ENCODE measurements at regions not wholly inside any gene's neighbourhood (a gene's known extent, or its start where the extent isn't known, plus 50 kb on each side); places are given as distances from the start of the nearest gene placed in this dataset.

DNA sequence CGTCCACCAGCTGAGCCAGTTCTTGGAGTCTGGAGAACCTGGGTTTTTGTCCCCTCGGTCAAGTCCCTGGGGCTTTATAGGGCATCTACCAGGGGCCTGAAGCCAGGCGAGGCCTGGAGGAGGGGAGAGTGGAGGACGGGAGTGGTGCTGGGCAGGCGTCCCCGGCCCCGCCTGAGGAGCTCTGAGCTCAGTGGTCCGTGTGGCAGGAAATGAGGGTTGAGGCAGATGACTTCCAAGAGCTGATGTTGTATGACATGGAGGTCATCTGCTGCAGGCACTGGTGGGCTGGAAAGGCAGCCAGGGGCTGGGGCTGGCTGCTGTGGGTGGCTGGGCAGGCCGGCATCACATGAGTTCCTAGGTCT lies 118.5 kb upstream of the HS6ST1 start:
- H3K4me3 ChIP-seq (replicated peaks in 1 of 3; ENCODE audit: insufficient read depth in 1 of 3, low read depth in 2 of 3, low read length in 3 of 3): no peak overlapping the region
- POLR2A ChIA-PET: no interaction called here
- H3K9ac ChIP-seq (ENCODE audit: insufficient read depth, low read depth, low read length): no peak overlapping the region
- H3K36me3 ChIP-seq (replicated peaks in 1 of 2; ENCODE audit: control insufficient read depth in 1 of 2, insufficient read depth in 2 of 2, low read length in 2 of 2): no peaks in the 10 kb centered on the region
- no peaks in the 10 kb centered on the region for H3K79me2 ChIP-seq (ENCODE audit: insufficient read depth, low read length)
- no peak for TF ChIP-seq ZNF564 (CRISPR knock-in tag; IDR thresholded peaks at IDR 0.05)
- no peak for TF ChIP-seq ZNF816 (CRISPR knock-in tag; IDR thresholded peaks at IDR 0.05; ENCODE audit: borderline replicate concordance)
- TF ChIP-seq CREM (IDR thresholded peaks at IDR 0.05): no peak
- no peak for TF ChIP-seq CREM (CRISPR knock-in tag; IDR thresholded peaks at IDR 0.05)
- TF ChIP-seq, protein P1, sequence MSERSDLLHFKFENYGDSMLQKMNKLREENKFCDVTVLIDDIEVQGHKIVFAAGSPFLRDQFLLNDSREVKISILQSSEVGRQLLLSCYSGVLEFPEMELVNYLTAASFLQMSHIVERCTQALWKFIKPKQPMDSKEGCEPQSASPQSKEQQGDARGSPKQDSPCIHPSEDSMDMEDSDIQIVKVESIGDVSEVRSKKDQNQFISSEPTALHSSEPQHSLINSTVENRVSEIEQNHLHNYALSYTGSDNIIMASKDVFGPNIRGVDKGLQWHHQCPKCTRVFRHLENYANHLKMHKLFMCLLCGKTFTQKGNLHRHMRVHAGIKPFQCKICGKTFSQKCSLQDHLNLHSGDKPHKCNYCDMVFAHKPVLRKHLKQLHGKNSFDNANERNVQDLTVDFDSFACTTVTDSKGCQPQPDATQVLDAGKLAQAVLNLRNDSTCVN (CRISPR knock-in tag; IDR thresholded peaks at IDR 0.05; ENCODE audit: borderline replicate concordance): no peak
- no peak for TF ChIP-seq HNRNPH1 (optimal IDR thresholded peaks at IDR 0.05; ENCODE audit: low read depth, low read length)
- H2AFZ ChIP-seq (ENCODE audit: low read length): no peak overlapping the region
- H3K4me2 ChIP-seq (ENCODE audit: low read depth, low read length): no peak overlapping the region
- CTCF ChIA-PET (ENCODE audit: low intra/inter-chr PET ratio, low total read pairs): no interaction called here
- no TSS peak for BruUV-seq (replicated peaks)
- in situ Hi-C loops (cut with HindIII; ENCODE audit: extremely low pct_ligation_motif_present, low pct_unique_long_range_greater_than_20kb): no loop called here
- peaks cover 9% of the 10 kb centered on the region for H3K4me1 ChIP-seq (ENCODE audit: insufficient read depth, low read length)
- DNase-seq (ENCODE audit: low spot score) (no peak), ATAC-seq (no peak), FAIRE-seq (no peak)
- intact Hi-C loops (cut with micrococcal nuclease; ENCODE audit: unreplicated experiment): no loop called here
- no peak overlapping the region for H3K27ac ChIP-seq (ENCODE audit: extremely low read length, insufficient read depth, low read length)
- no peaks in the 10 kb centered on the region for H4K20me1 ChIP-seq (ENCODE audit: insufficient read depth, low read length)
- no peaks in the 10 kb centered on the region for H3K9me3 ChIP-seq (ENCODE audit: low read length)
- 42% methylated on average over 8 of the region's 9 CpGs for WGBS (ENCODE audit: low lambda C conversion rate)
- no peaks in the 10 kb centered on the region for H3K27me3 ChIP-seq (ENCODE audit: control insufficient read depth in 1 of 2, insufficient read depth in 2 of 2, low read length in 2 of 2)

DNA sequence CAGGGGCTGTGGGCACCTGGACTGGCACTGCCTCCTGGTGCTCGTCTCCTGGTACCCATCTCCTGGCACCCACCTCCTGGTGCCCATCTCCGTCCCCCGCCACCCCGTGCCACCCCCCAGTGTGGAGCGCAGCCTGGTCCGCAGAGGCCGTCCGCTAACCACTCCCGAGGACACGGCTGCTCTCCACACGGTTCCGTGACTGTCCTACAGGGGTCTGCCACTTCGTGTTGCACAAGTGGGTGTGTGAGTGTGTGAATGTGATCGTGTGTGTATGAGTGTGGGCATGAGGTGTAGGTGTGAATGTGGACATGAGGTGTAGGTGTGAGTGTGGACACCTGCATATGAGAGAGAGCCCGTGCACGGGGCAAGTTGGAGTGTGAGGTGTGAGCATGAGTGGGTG lies 119.4 kb upstream of the HS6ST1 start:
- ATAC-seq: no peak
- ChIA-PET CTCF (ENCODE audit: low intra/inter-chr PET ratio, low total read pairs) (no interaction called here), POLR2A (no interaction called here)
- Histone ChIP-seq H3K9me3 (ENCODE audit: low read length) (no peaks in the 10 kb centered on the region), H3K27ac (ENCODE audit: extremely low read length, insufficient read depth, low read length) (no peak overlapping the region), H4K20me1 (ENCODE audit: insufficient read depth, low read length) (no peaks in the 10 kb centered on the region), H3K27me3 (ENCODE audit: control insufficient read depth in 1 of 2, insufficient read depth in 2 of 2, low read length in 2 of 2) (no peaks in the 10 kb centered on the region), H2AFZ (ENCODE audit: low read length) (no peak overlapping the region), H3K4me3 (replicated peaks in 1 of 3; ENCODE audit: insufficient read depth in 1 of 3, low read depth in 2 of 3, low read length in 3 of 3) (no peak overlapping the region), H3K79me2 (ENCODE audit: insufficient read depth, low read length) (no peaks in the 10 kb centered on the region), H3K4me1 (ENCODE audit: insufficient read depth, low read length) (peaks cover 18% of the 10 kb centered on the region), H3K9ac (ENCODE audit: insufficient read depth, low read depth, low read length) (no peak overlapping the region), H3K4me2 (ENCODE audit: low read depth, low read length) (no peak overlapping the region), H3K36me3 (replicated peaks in 1 of 2; ENCODE audit: control insufficient read depth in 1 of 2, insufficient read depth in 2 of 2, low read length in 2 of 2) (no peaks in the 10 kb centered on the region)
- in situ Hi-C loops (cut with HindIII; ENCODE audit: extremely low pct_ligation_motif_present, low pct_unique_long_range_greater_than_20kb): no loop called here
- DNase-seq (ENCODE audit: low spot score): no peak
- intact Hi-C loops (cut with micrococcal nuclease; ENCODE audit: unreplicated experiment): no loop called here
- 68% methylated on average over 16 of the region's 16 CpGs for WGBS (ENCODE audit: low lambda C conversion rate)
- BruUV-seq (replicated peaks): no TSS peak
- TF ChIP-seq U2AF1 (optimal IDR thresholded peaks at IDR 0.05; ENCODE audit: low read depth, low read length): no peak
- TF ChIP-seq, protein P2, sequence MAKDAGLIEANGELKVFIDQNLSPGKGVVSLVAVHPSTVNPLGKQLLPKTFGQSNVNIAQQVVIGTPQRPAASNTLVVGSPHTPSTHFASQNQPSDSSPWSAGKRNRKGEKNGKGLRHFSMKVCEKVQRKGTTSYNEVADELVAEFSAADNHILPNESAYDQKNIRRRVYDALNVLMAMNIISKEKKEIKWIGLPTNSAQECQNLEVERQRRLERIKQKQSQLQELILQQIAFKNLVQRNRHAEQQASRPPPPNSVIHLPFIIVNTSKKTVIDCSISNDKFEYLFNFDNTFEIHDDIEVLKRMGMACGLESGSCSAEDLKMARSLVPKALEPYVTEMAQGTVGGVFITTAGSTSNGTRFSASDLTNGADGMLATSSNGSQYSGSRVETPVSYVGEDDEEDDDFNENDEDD (CRISPR knock-in tag; IDR thresholded peaks at IDR 0.05; ENCODE audit: borderline replicate concordance): no peak
- TF ChIP-seq, protein P3, sequence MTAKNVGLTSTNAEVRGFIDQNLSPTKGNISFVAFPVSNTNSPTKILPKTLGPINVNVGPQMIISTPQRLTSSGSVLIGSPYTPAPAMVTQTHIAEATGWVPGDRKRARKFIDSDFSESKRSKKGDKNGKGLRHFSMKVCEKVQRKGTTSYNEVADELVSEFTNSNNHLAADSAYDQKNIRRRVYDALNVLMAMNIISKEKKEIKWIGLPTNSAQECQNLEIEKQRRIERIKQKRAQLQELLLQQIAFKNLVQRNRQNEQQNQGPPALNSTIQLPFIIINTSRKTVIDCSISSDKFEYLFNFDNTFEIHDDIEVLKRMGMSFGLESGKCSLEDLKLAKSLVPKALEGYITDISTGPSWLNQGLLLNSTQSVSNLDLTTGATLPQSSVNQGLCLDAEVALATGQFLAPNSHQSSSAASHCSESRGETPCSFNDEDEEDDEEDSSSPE (CRISPR knock-in tag; IDR thresholded peaks at IDR 0.05): no peak
- no peak for TF ChIP-seq FIP1L1 (IDR thresholded peaks at IDR 0.05; ENCODE audit: borderline replicate concordance, insufficient read depth, low read depth, low read length)
- no peak for TF ChIP-seq ZNF235 (CRISPR knock-in tag; IDR thresholded peaks at IDR 0.05; ENCODE audit: borderline replicate concordance)
- no peak for TF ChIP-seq ZNF776 (CRISPR knock-in tag; IDR thresholded peaks at IDR 0.05)
- TF ChIP-seq ZNF83 (CRISPR knock-in tag; IDR thresholded peaks at IDR 0.05; ENCODE audit: borderline replicate concordance): no peak
- FAIRE-seq: no peak
